Chondrocyte (in vitro differentiated cells): ENCODE measurements at regions not wholly inside any gene's neighbourhood (a gene's known extent, or its start where the extent isn't known, plus 50 kb on each side); places are given as distances from the start of the nearest gene placed in this dataset.

Source experiments
- DNase-seq: peaks from one replicate; pipeline ENCODE4 v3.0.0; 2021; ENCODE audit warnings: mixed read lengths, low spot score
- H3K27ac Mint-ChIP-seq: one replicate; pipeline ENCODE4 v1.8.0; 2021; ENCODE audit warnings: mild to moderate bottlenecking, moderate library complexity, mixed read lengths; ENCODE audit not compliant: unreplicated experiment
- H3K27me3 Mint-ChIP-seq: 2 replicates; pipeline ENCODE4 v1.8.0; 2021; ENCODE audit warnings: low read depth, mixed read lengths
- H3K36me3 Mint-ChIP-seq: 2 replicates; pipeline ENCODE4 v1.8.0; 2021; ENCODE audit warnings: low read depth, mixed read lengths
- H3K4me1 Mint-ChIP-seq: 2 replicates; pipeline ENCODE4 v1.8.0; 2021; ENCODE audit warnings: low read depth, mild to moderate bottlenecking, mixed read lengths
- H3K4me3 Mint-ChIP-seq: one replicate; pipeline ENCODE4 v1.8.0; 2021; ENCODE audit warnings: mild to moderate bottlenecking, moderate library complexity, mixed read lengths; ENCODE audit not compliant: unreplicated experiment
- H3K9me3 Mint-ChIP-seq: 2 replicates; pipeline ENCODE4 v1.8.0; 2021; ENCODE audit warnings: low read depth, mixed read lengths
- CTCF ChIP-seq: fragments of 200-600 bp; sonication (generic); IDR thresholded peaks from 2 replicates; pipeline ENCODE4 v1.5.0; 2021; ENCODE audit warnings: antibody characterized with exemption, mild to moderate bottlenecking, moderate library complexity

GRCh38 chr4:116866106-116866505, 219.3 kb downstream of the TRAM1L1 start:
- Mint-ChIP-seq H3K36me3 (no peaks in the 10 kb centered on the region), H3K4me3 (no peak overlapping the region), H3K9me3 (peaks cover 4% of the 10 kb centered on the region), H3K27me3 (no peaks in the 10 kb centered on the region), H3K4me1 (no peaks in the 10 kb centered on the region), H3K27ac (no peak overlapping the region)
- no peak for TF ChIP-seq CTCF
- DNase-seq = no peak

- H3K27ac Mint-ChIP-seq = no peak overlapping the region
Measured at GRCh38 chr4:116862592-116862991, 222.8 kb downstream of the TRAM1L1 start.

GRCh38 chr4:116860891-116861290, 224.5 kb downstream of the TRAM1L1 start:
- Mint-ChIP-seq H3K36me3 (no peaks in the 10 kb centered on the region), H3K27ac (no peak overlapping the region), H3K4me3 (no peak overlapping the region), H3K27me3 (no peaks in the 10 kb centered on the region), H3K4me1 (no peaks in the 10 kb centered on the region), H3K9me3 (no peaks in the 10 kb centered on the region)
- DNase-seq = no peak
- no peak for TF ChIP-seq CTCF

More at GRCh38 chr4:116862592-116862991, 222.8 kb downstream of the TRAM1L1 start:
- H3K4me1 Mint-ChIP-seq = no peaks in the 10 kb centered on the region
- no peak for DNase-seq
- no peaks in the 10 kb centered on the region for H3K36me3 Mint-ChIP-seq
- no peak for TF ChIP-seq CTCF
- no peaks in the 10 kb centered on the region for H3K27me3 Mint-ChIP-seq
- no peak overlapping the region for H3K4me3 Mint-ChIP-seq
- peaks cover 4% of the 10 kb centered on the region for H3K9me3 Mint-ChIP-seq

- no peak for DNase-seq
- peak; percentile 56 for TF ChIP-seq CTCF
- H3K9me3 Mint-ChIP-seq = no peaks in the 10 kb centered on the region
- peaks cover 9% of the 10 kb centered on the region for H3K27me3 Mint-ChIP-seq
- H3K36me3 Mint-ChIP-seq = no peaks in the 10 kb centered on the region
- no peak overlapping the region for H3K4me3 Mint-ChIP-seq
- H3K27ac Mint-ChIP-seq = no peak overlapping the region
- no peaks in the 10 kb centered on the region for H3K4me1 Mint-ChIP-seq
Measured at GRCh38 chr4:116849620-116850019, 235.8 kb downstream of the TRAM1L1 start.

GRCh38 chr4:116847616-116848015, 237.8 kb downstream of the TRAM1L1 start:
- no peak for TF ChIP-seq CTCF
- no peak overlapping the region for H3K4me3 Mint-ChIP-seq

More at GRCh38 chr4:116847616-116848015, 237.8 kb downstream of the TRAM1L1 start:
- Mint-ChIP-seq H3K36me3 (no peaks in the 10 kb centered on the region), H3K27ac (no peak overlapping the region), H3K27me3 (peaks cover 9% of the 10 kb centered on the region), H3K4me1 (no peaks in the 10 kb centered on the region), H3K9me3 (no peaks in the 10 kb centered on the region)
- no peak for DNase-seq
